Epithelial cell of proximal tubule (primary cell): ENCODE measurements at regions not wholly inside any gene's neighbourhood (a gene's known extent, or its start where the extent isn't known, plus 50 kb on each side); places are given as distances from the start of the nearest gene placed in this dataset.

Experiments
- DNase-seq: peaks from one replicate; pipeline ENCODE4 v3.0.0-alpha.2; 2011; ENCODE audit warnings: low read depth
- H3K4me3 ChIP-seq: 2 replicates; pipeline ENCODE4 v1.5.1; 2011; ENCODE audit warnings: low read depth, mild to moderate bottlenecking, low read length
- TF ChIP-seq, protein P1 (sequence below): conservative IDR thresholded peaks from 2 replicates; pipeline ENCODE4 v1.5.1; 2012; ENCODE audit warnings: low read depth, mild to moderate bottlenecking, low read length

DNA sequence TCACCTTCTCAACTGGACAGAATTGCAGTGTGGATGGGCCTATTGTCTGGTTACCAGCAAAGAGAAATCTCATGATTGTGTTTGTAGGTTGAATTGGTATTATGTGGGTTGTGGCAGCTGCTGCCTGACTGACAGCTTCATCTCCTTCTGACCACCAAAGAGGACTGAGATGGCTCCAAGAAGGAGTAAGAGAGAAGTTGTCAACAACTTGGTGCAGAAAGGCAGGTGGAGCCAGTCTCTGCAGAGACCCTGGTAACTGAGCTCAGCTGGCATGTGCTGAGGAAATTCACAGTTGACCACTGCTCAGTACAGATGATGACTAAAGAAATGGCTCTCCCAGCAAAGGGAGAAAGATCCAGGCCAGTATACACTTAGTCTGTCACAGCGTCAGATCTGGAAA, 240.0 kb upstream of the AMIGO2 start:
- TF ChIP-seq, protein P1, sequence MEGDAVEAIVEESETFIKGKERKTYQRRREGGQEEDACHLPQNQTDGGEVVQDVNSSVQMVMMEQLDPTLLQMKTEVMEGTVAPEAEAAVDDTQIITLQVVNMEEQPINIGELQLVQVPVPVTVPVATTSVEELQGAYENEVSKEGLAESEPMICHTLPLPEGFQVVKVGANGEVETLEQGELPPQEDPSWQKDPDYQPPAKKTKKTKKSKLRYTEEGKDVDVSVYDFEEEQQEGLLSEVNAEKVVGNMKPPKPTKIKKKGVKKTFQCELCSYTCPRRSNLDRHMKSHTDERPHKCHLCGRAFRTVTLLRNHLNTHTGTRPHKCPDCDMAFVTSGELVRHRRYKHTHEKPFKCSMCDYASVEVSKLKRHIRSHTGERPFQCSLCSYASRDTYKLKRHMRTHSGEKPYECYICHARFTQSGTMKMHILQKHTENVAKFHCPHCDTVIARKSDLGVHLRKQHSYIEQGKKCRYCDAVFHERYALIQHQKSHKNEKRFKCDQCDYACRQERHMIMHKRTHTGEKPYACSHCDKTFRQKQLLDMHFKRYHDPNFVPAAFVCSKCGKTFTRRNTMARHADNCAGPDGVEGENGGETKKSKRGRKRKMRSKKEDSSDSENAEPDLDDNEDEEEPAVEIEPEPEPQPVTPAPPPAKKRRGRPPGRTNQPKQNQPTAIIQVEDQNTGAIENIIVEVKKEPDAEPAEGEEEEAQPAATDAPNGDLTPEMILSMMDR = no peak
- H3K4me3 ChIP-seq = no peak overlapping the region
- DNase-seq = no peak

DNA sequence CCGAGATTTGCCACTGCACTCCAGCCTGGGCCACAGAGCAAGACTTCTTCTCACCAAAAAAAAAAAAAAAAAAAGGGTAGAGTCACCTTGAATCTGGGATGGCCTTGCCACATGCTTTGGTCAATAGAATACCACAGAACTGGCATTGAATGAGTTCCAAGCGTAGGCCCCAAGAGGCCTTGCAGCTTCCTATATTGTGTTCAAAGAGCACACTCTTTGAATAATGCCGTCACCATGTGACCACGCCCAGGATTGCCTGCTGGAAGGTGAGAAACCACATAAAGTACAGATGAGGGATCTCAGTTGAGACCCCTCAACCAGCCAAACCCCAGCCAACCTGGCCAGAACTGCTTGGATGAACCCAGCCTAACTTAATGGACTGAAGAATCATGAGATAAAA, 239.2 kb upstream of the AMIGO2 start:
- TF ChIP-seq, protein P1 = no peak
- no peak for DNase-seq

DNA sequence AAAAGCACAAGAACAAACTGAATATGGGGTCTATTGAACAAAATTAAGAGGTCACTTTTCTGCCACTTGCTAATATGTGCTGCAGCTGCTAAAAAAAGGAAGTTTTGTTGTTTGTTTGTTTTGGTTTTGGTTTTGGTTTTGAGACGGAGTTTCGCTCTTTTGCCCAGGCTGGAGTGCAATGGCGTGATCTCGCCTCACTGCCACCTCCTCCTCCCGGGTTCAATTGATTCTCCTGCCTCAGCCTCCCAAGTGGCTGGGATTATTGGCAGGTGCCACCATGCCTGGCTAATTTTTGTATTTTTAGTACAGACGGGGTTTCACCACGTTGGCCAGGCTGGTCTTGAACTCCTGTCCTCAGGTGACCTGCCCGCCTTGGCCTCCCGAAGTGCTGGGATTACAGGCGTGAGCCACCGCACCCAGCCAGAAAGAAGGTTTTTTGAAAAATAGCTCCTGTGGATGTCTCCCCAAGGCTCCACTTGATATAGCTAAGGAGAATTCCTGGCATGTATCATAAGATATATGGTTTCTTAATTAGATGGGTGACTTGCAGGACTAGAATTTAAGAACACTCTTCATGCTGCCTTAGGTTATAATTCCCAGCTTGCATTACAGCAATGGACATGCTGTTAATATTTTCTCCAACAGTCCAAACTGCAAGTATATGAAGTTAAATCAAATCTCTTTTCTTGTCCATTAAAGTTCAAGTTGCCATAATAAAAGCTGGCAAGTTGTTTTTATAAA, 237.6 kb upstream of the AMIGO2 start:
- no peak for DNase-seq
- no peak overlapping the region for H3K4me3 ChIP-seq
- TF ChIP-seq, protein P1 = no peak

More for the DNA sequence above, 239.2 kb upstream of the AMIGO2 start:
- no peak overlapping the region for H3K4me3 ChIP-seq

DNA sequence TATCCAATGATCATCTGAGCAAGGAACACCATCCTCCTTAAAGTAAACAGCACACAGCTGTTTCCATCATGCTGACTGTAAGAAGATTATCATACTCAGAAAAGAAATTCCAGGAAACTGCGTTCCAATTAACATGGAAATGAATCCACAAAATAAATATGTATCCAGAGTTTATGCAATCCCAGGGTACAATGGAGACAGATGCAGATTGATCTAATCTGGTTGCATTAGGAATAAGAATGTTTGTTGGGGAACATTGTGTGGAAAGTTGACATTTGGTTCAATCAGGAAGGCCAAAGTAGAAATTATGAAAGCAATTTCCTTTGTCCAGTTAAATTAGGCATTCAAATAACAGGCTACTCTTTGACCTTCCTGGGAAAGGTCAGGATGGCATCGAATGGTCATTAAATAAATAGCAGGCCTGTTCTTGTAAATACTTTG, 236.9 kb upstream of the AMIGO2 start:
- H3K4me3 ChIP-seq = no peak overlapping the region
- TF ChIP-seq, protein P1 = no peak
- no peak for DNase-seq

DNA sequence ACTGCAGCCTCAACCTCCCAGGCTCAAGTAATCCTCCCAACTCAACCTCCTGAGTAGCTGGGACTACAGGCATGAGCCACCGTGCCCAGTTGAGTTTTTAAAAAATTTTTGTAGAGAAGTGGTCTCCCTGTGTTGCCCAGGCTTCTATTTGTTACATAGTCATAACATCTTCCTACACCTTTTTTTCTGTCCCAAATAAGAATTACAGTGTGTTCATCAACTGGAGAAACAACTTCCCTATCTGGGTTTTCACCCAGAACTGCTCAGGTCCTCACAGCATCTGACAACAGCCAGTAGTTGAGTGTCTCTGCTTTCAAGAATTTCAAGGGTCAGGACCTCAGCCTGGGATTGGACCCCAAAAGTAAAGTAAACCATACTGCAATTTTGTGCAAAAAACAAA, 235.2 kb upstream of the AMIGO2 start:
- no peak for DNase-seq
- TF ChIP-seq, protein P1 = no peak
- no peak overlapping the region for H3K4me3 ChIP-seq

DNA sequence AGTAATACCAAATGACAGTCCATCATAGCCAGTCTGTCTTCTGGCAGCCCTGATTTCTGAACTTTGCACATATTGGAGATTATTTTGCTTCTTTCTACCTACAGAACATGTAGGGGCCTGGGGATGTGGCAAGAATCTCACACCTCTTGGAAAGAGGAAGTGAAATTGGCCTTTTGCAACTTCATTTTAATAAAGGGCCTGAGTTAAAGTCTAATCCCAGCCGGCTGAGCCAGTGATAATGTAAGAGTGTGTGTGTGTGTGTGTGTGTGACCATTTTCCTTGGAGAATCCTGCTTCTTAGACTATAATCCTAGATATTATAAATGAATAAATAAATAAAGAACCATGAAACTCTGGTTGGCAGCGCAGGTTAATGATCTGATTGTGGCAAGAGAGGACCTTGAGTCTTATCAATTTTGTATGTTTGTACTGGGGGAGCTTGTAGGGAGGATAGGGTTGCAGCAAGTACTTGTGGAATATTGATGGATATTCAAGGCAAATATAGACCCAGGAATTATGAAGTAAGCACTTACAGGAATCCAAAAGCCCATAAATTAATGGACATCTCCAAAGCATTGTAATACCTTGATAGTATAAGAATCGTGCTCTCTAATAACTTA, 233.2 kb upstream of the AMIGO2 start:
- peak; percentile 42 for DNase-seq
- TF ChIP-seq, protein P1 = no peak
- no peak overlapping the region for H3K4me3 ChIP-seq
